Esophagus squamous epithelium (tissue), 5 donors: ENCODE measurements at regions not wholly inside any gene's neighbourhood (a gene's known extent, or its start where the extent isn't known, plus 50 kb on each side); places are given as distances from the start of the nearest gene placed in this dataset.

Experiments
- DNase-seq: peaks from one replicate; lab custom pipeline; 2025; lab: John Stamatoyannopoulos, UW
- H3K27ac ChIP-seq, 4 donors: fragments of 200-600 bp; sonication (generic); one replicate each; pipeline ENCODE4 v1.5.1; 2016 to 2019; ENCODE audit warnings: mild to moderate bottlenecking in 1 of 4
- H3K27me3 ChIP-seq, 4 donors: fragments of 200-600 bp; sonication (generic); 1 replicate in 3 of 4; 2 replicates in 1 of 4; pipeline versions ENCODE4 v1.5.1 to v1.6.0; 2017 to 2021; ENCODE audit warnings: antibody characterized with exemption in 1 of 4
- H3K36me3 ChIP-seq, 3 donors: fragments of 200-600 bp; sonication (generic); one replicate each; pipeline ENCODE4 v1.5.1; 2016 to 2019
- H3K4me1 ChIP-seq, 3 donors: fragments of 200-600 bp; sonication (generic); one replicate each; pipeline ENCODE4 v1.5.1; 2017 to 2019
- H3K4me3 ChIP-seq, 4 donors: fragments of 200-600 bp; sonication (generic); 1 replicate in 3 of 4; 2 replicates in 1 of 4; pipeline ENCODE4 v1.5.1; 2016 to 2019; ENCODE audit warnings: mild to moderate bottlenecking in 2 of 4, moderate library complexity in 1 of 4
- H3K9me3 ChIP-seq, 3 donors: fragments of 200-600 bp; sonication (generic); one replicate each; pipeline ENCODE4 v1.5.1; 2016 to 2019
- POLR2A ChIP-seq, 4 donors: fragments of 450-650 bp; IDR thresholded peaks; one replicate each; pipeline ENCODE4 v1.6.1; 2017; ENCODE audit warnings: antibody characterized with exemption in 4 of 4, mild to moderate bottlenecking in 4 of 4, moderate library complexity in 3 of 4
- WGBS, 2 donors: methylation state at CpG; one replicate each; pipeline ENCODE4 v1.1.5; 2018; 5-methylcytosine and 5-hydroxymethylcytosine counted together
- intact Hi-C: fragments of 100-400 bp; cut with DNase I; formaldehyde crosslinking; loops from one replicate; pipeline ENCODE4 v1.15.0; 2022
- TF ChIP-seq, protein P1 (sequence below), 6 experiments: fragments of 450-650 bp in 4 of 6; fragments of 200-600 bp in 2 of 6; sonication (generic) in 2 of 6; IDR thresholded peaks; one replicate each; pipeline ENCODE4 v1.5.1; 2016 to 2019; ENCODE audit warnings: antibody characterized with exemption in 6 of 6, mild to moderate bottlenecking in 4 of 6, moderate library complexity in 4 of 6
- donor health status: DM: yes; HTN: yes; CAD: no.

DNA sequence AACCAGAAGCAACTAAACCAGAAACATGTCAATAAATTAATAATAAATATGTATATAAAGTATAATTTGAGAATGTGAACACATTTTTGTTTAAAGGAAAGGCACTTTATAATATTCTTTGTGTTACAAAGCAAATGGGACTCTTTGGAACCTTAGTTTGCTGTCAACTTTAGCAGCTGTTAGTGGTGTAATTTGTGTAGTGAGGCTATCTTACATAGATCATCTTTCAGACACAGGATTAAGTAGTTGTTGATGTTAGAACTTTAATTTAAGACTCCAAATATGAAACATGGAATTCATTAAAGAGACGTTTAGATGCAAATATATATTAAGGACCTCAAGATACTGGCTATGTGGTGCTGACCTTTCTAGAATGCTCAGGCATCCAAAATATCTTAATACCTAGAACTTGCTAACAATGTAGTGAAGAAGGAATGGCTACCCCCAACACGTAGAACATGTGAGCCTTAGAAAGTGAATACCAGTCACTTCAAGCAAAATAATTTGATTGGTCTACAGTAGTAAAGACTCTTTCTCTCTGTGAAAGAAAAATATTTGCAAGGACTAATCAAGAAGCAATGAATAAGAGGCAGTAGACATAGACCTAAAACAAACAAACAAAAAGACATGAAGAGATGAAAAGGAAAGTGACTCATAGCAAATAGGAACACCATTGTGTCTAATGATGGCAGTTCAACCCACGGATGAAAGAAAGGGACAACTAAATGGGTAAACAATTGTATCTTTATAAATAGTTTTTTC lies 811.4 kb downstream of the USP25 start:
- WGBS, 2 donors: 55 to 63% methylated on average over 3 of the region's 3 CpGs

GRCh38 chr21:16550118-16550517 lies 820.3 kb downstream of the USP25 start:
- TF ChIP-seq, protein P1, sequence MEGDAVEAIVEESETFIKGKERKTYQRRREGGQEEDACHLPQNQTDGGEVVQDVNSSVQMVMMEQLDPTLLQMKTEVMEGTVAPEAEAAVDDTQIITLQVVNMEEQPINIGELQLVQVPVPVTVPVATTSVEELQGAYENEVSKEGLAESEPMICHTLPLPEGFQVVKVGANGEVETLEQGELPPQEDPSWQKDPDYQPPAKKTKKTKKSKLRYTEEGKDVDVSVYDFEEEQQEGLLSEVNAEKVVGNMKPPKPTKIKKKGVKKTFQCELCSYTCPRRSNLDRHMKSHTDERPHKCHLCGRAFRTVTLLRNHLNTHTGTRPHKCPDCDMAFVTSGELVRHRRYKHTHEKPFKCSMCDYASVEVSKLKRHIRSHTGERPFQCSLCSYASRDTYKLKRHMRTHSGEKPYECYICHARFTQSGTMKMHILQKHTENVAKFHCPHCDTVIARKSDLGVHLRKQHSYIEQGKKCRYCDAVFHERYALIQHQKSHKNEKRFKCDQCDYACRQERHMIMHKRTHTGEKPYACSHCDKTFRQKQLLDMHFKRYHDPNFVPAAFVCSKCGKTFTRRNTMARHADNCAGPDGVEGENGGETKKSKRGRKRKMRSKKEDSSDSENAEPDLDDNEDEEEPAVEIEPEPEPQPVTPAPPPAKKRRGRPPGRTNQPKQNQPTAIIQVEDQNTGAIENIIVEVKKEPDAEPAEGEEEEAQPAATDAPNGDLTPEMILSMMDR (IDR thresholded peaks at IDR 0.05): no peak
- no peak for TF ChIP-seq POLR2A (IDR thresholded peaks at IDR 0.05)
- peaks cover 0 to 3% (median 0%) of the 10 kb centered on the region in 3 donors for H3K36me3 ChIP-seq
- H3K27ac ChIP-seq: no peak overlapping the region
- intact Hi-C loops: no loop called here
- H3K4me3 ChIP-seq: no peak overlapping the region
- DNase-seq: no peak
- peaks cover 0 to 28% (median 0%) of the 10 kb centered on the region in 3 donors for H3K4me1 ChIP-seq
- H3K27me3 ChIP-seq: no peaks in the 10 kb centered on the region
- H3K9me3 ChIP-seq: no peaks in the 10 kb centered on the region
- WGBS, 2 donors: 52 to 57% methylated on average over 4 of the region's 4 CpGs

More for the DNA sequence above, 811.4 kb downstream of the USP25 start:
- Histone ChIP-seq H3K4me1 (peaks cover 0 to 3% (median 0%) of the 10 kb centered on the region in 3 donors), H3K27me3 (no peaks in the 10 kb centered on the region), H3K27ac (no peak overlapping the region), H3K36me3 (peaks cover 0 to 3% (median 0%) of the 10 kb centered on the region in 3 donors), H3K4me3 (no peak overlapping the region), H3K9me3 (no peaks in the 10 kb centered on the region)
- no peak for DNase-seq
- intact Hi-C loops: no loop called here
- TF ChIP-seq, protein P1 (IDR thresholded peaks at IDR 0.05): no peak
- no peak for TF ChIP-seq POLR2A (IDR thresholded peaks at IDR 0.05)

DNA sequence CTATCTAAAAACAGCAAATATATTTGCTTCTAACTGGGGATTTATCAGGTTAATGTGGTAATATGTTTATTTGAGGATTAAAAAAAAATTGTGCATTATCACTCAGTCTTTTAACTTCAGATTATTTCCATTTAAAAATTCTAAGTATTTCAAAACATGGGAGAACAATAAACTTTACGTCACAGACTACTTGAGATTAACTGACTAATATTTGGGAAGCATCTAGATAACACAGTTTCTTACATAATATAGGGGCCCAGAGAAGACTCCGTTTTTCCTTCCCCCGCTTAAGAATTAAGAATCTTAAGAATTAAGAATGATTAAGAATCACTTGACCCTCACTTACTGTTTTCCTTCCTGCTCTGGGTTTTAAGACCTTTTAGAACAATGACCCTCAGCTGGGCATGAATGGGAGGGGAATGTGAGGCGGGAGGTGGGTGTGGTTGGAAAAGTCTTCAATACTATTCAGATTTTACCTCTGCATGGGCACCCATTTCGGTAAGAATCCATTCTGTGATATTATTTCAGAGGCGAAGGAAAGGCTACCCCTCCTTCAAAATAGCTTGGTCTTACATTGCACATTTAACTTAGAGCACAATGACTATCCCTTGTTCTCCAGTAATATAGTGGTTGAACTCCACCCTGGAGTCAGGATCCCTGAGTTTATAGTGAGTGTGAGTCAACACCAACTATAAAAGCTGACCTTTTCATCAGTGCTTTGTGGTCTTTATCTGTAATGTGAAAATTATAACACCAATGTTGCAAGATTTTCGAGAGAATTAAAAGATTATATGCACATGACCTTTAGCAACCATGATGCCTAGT lies 821.3 kb downstream of the USP25 start:
- H3K4me3 ChIP-seq: no peak overlapping the region
- no peak for DNase-seq
- peaks cover 0 to 5% (median 0%) of the 10 kb centered on the region in 3 donors for H3K36me3 ChIP-seq
- no peaks in the 10 kb centered on the region for H3K27me3 ChIP-seq
- 75 to 82% methylated on average over 7 of the region's 7 CpGs for WGBS, 2 donors
- H3K27ac ChIP-seq: no peak overlapping the region
- no peak for TF ChIP-seq POLR2A (IDR thresholded peaks at IDR 0.05)
- TF ChIP-seq, protein P1 (IDR thresholded peaks at IDR 0.05): no peak
- peaks cover 0 to 28% (median 0%) of the 10 kb centered on the region in 3 donors for H3K4me1 ChIP-seq
- intact Hi-C loops: no loop called here
- no peaks in the 10 kb centered on the region for H3K9me3 ChIP-seq

DNA sequence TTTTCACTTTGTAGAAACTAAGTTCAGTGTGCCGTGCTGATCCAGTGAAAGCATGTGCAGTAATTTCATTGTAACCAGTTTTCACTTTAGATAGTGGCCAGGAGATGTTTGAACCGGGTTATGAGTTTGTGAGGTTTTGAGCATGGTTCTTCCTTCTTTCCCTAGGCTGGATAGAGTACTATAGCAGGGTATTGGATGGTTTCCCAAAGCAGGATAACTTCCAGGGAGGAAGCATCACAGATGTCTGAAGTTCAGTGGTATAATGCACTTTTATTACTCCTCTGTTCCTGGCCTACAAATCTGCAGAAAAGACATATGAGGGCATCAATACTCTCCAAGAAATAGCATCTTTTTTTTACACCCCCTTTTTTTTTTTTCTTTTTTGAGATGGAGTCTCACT lies 823.1 kb downstream of the USP25 start:
- DNase-seq: no peak
- peaks cover 0 to 28% (median 0%) of the 10 kb centered on the region in 3 donors for H3K4me1 ChIP-seq
- TF ChIP-seq, protein P1 (IDR thresholded peaks at IDR 0.05): no peak
- TF ChIP-seq POLR2A (IDR thresholded peaks at IDR 0.05): no peak
- H3K9me3 ChIP-seq: no peaks in the 10 kb centered on the region
- WGBS, 2 donors: 75 to 82% methylated on average over 2 of the region's 2 CpGs
- H3K4me3 ChIP-seq: no peak overlapping the region
- H3K27ac ChIP-seq: no peak overlapping the region
- no peaks in the 10 kb centered on the region for H3K27me3 ChIP-seq
- intact Hi-C loops: no loop called here
- peaks cover 0 to 9% (median 0%) of the 10 kb centered on the region in 3 donors for H3K36me3 ChIP-seq

DNA sequence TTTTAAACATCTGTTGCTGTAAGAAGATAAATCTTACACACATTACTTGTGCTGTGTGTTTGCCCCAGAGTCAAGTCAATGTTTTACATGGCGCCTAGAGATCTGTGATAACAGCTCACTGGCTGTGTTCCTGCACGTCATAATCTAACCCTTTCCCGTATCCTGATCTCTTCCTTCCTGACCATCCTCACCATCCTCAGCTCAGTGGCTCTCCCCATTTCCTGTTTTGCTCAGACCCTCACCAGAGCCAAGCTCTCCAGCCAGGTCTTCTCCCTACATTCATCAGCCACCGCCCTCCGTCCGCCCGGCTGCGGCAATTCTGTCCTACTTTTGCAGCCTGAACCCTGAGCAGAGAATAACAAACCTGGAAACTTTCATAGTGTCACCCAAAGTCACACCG lies 824.7 kb downstream of the USP25 start:
- Histone ChIP-seq H3K27ac (no peak overlapping the region), H3K4me3 (no peak overlapping the region), H3K9me3 (no peaks in the 10 kb centered on the region), H3K4me1 (peaks cover 0 to 28% (median 0%) of the 10 kb centered on the region in 3 donors), H3K27me3 (no peaks in the 10 kb centered on the region), H3K36me3 (peaks cover 0 to 9% (median 0%) of the 10 kb centered on the region in 3 donors)
- 81 to 88% methylated on average over 9 of the region's 9 CpGs for WGBS, 2 donors
- no peak for DNase-seq
- intact Hi-C loops: no loop called here
- no peak for TF ChIP-seq POLR2A (IDR thresholded peaks at IDR 0.05)
- TF ChIP-seq, protein P1 (IDR thresholded peaks at IDR 0.05): no peak
